Bronchial epithelial cell (primary cell): ENCODE measurements at regions not wholly inside any gene's neighbourhood (a gene's known extent, or its start where the extent isn't known, plus 50 kb on each side); places are given as distances from the start of the nearest gene placed in this dataset.

Experiments used
- DNase-seq: peaks from one replicate; pipeline ENCODE4 v3.0.0-alpha.2; 2010; ENCODE audit warnings: low read depth
- FAIRE-seq: peaks from 2 replicates; lab custom pipeline; 2011; peaks lifted over from hg19 to GRCh38; lab: Jason Lieb, UNC
- H3K27me3 ChIP-seq: 2 replicates; pipeline ENCODE4 v1.5.1; 2011; ENCODE audit warnings: low read length; ENCODE audit not compliant: control insufficient read depth, insufficient read depth
- H3K36me3 ChIP-seq: 2 replicates; pipeline ENCODE4 v1.5.1; 2011; ENCODE audit warnings: low read length; ENCODE audit not compliant: control insufficient read depth, insufficient read depth
- H3K4me3 ChIP-seq: 2 replicates; pipeline ENCODE4 v1.5.1; 2011; ENCODE audit warnings: mild to moderate bottlenecking, low read depth, low read length, control low read depth
- CTCF ChIP-seq: IDR thresholded peaks from 2 replicates; pipeline ENCODE4 v1.5.1; 2011; ENCODE audit warnings: mild to moderate bottlenecking, moderate library complexity, low read length, control low read depth, inconsistent platforms; ENCODE audit not compliant: insufficient read depth, severe bottlenecking

- FAIRE-seq, result no peak
These were observed 300.5 kb downstream of the CTTN start for GRCh38 chr11:70698871-70699270.

GRCh38 chr11:70699294-70700221, 301.2 kb downstream of the CTTN start:
- no peak for DNase-seq
- no peak for FAIRE-seq
- no peak for TF ChIP-seq CTCF
- no peak overlapping the region for H3K4me3 ChIP-seq
- H3K36me3 ChIP-seq, result no peaks in the 10 kb centered on the region
- H3K27me3 ChIP-seq, result no peaks in the 10 kb centered on the region

More at GRCh38 chr11:70698871-70699270, 300.5 kb downstream of the CTTN start:
- Histone ChIP-seq H3K27me3 (no peaks in the 10 kb centered on the region), H3K4me3 (no peak overlapping the region), H3K36me3 (no peaks in the 10 kb centered on the region)
- no peak for TF ChIP-seq CTCF
- no peak for DNase-seq

GRCh38 chr11:70700453-70700852, 302.1 kb downstream of the CTTN start:
- Histone ChIP-seq H3K4me3 (no peak overlapping the region), H3K27me3 (no peaks in the 10 kb centered on the region), H3K36me3 (no peaks in the 10 kb centered on the region)
- FAIRE-seq (no peak), DNase-seq (no peak)
- no peak for TF ChIP-seq CTCF

GRCh38 chr11:70700871-70701270, 302.5 kb downstream of the CTTN start:
- no peak for TF ChIP-seq CTCF
- DNase-seq (no peak), FAIRE-seq (no peak)
- H3K36me3 ChIP-seq, result no peaks in the 10 kb centered on the region
- no peaks in the 10 kb centered on the region for H3K27me3 ChIP-seq
- no peak overlapping the region for H3K4me3 ChIP-seq

- no peaks in the 10 kb centered on the region for H3K27me3 ChIP-seq
- DNase-seq (no peak), FAIRE-seq (no peak)
- no peak overlapping the region for H3K4me3 ChIP-seq
- H3K36me3 ChIP-seq, result no peaks in the 10 kb centered on the region
- TF ChIP-seq CTCF, result no peak
These were observed 303.8 kb downstream of the CTTN start for GRCh38 chr11:70702040-70702648.
